ENCODE measurements at regions not wholly inside any gene's neighbourhood (a gene's known extent, or its start where the extent isn't known, plus 50 kb on each side); places are given as distances from the start of the nearest gene placed in this dataset.
A peak's percentile ranks its signal among the peaks of the same experiment; 100 is the strongest.

DNA sequence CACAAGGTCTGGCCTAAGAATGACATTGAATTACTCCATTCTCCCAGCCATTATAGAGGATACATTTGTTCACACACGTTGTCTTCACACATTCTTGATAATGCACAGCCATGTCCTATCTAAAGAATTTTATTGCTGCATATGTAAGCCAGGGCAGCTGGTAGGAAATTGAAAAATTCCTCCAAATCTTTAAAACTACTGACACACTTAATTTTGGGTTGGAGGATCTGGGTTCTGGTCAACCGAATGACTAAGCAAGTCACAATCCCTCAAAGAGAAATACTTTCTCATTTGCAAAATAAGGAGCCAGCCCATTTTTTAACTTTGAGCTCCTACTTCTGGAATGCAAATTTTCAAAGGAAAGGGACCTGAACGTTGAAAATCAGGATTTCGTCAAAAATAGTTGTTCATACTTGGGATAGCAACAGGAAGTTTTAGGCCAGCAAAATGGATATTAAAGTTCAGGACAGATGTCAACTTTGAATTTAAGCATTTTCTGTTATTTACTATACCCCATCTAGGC is 638.3 kb downstream of the NTRK3 start:
- Histone ChIP-seq H3K27ac (ENCODE audit: low read length, poor library complexity, severe bottlenecking) (no peak overlapping the region), H3K14ac (ENCODE audit: low read length in 2 of 2) (no peak overlapping the region), H3K4me2 (ENCODE audit: low read length, poor library complexity, severe bottlenecking) (no peak overlapping the region), H3K9ac (ENCODE audit: low read length) (peak overlapping the region; percentile 4), H2BK12ac (ENCODE audit: low read length in 2 of 2) (no peak overlapping the region), H3K79me1 (replicated peaks; ENCODE audit: low read length, poor library complexity, severe bottlenecking) (no peaks in the 10 kb centered on the region), H3K4me1 (ENCODE audit: control insufficient read depth, insufficient read depth, low read depth, low read length) (no peaks in the 10 kb centered on the region), H3K36me3 (ENCODE audit: control insufficient read depth in 1 of 2, insufficient read depth in 2 of 2, low read depth in 1 of 2, low read length in 2 of 2) (no peaks in the 10 kb centered on the region), H4K91ac (ENCODE audit: low read length) (no peak overlapping the region), H3K9me3 (ENCODE audit: control insufficient read depth, low read length) (no peaks in the 10 kb centered on the region), H3K4ac (ENCODE audit: low read depth in 1 of 2, low read length in 2 of 2) (no peak overlapping the region), H2AFZ (ENCODE audit: low read depth, low read length) (no peak overlapping the region), H3K18ac (ENCODE audit: low read depth in 1 of 2, low read length in 2 of 2) (no peak overlapping the region), H4K8ac (ENCODE audit: low read length) (no peak overlapping the region), H3K23ac (ENCODE audit: low read length in 2 of 2) (no peak overlapping the region), H3K27me3 (ENCODE audit: control insufficient read depth in 1 of 2, insufficient read depth in 1 of 2, low read length in 2 of 2) (no peaks in the 10 kb centered on the region), H2AK5ac (ENCODE audit: low read length, severe bottlenecking) (no peak overlapping the region), H3K4me3 (ENCODE audit: insufficient read depth in 1 of 2, low read depth in 1 of 2, low read length in 2 of 2) (no peak overlapping the region), H2BK120ac (ENCODE audit: low read depth, low read length) (no peak overlapping the region), H2BK15ac (ENCODE audit: low read depth, poor library complexity, severe bottlenecking) (no peak overlapping the region), H2BK5ac (ENCODE audit: low read depth, low read length, poor library complexity, severe bottlenecking) (no peak overlapping the region)
- DNase-seq = no peak
- 86% methylated on average over 3 of the region's 4 CpGs for WGBS

DNA sequence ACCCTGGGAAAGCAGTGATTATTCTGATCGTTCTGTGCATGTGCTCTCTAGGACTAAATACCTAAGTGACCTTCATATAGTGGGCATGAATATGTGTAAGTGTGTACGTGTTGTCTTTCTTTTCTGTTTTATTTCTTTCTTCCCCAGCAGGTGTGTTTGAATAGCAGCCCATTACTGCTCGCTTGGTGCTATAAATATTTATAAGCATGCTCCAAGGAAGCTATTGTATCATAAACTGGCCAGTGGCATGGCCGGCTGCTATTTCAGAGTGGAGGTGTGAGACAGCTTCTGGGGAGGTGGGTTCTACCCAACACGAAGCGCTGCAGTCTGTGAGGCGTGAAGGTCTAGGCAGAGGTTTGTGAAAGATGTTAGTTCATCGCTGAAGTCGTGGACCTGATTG is 641.8 kb downstream of the NTRK3 start:
- H3K4me2 ChIP-seq (ENCODE audit: low read length, poor library complexity, severe bottlenecking) = no peak overlapping the region
- H3K27me3 ChIP-seq (ENCODE audit: control insufficient read depth in 1 of 2, insufficient read depth in 1 of 2, low read length in 2 of 2) = no peaks in the 10 kb centered on the region
- no peaks in the 10 kb centered on the region for H3K79me1 ChIP-seq (replicated peaks; ENCODE audit: low read length, poor library complexity, severe bottlenecking)
- no peak overlapping the region for H3K23ac ChIP-seq (ENCODE audit: low read length in 2 of 2)
- no peak overlapping the region for H3K18ac ChIP-seq (ENCODE audit: low read depth in 1 of 2, low read length in 2 of 2)
- no peak overlapping the region for H3K14ac ChIP-seq (ENCODE audit: low read length in 2 of 2)
- H2BK15ac ChIP-seq (ENCODE audit: low read depth, poor library complexity, severe bottlenecking) = no peak overlapping the region
- no peak overlapping the region for H3K4ac ChIP-seq (ENCODE audit: low read depth in 1 of 2, low read length in 2 of 2)
- H3K27ac ChIP-seq (ENCODE audit: low read length, poor library complexity, severe bottlenecking) = no peak overlapping the region
- H2BK12ac ChIP-seq (ENCODE audit: low read length in 2 of 2) = no peak overlapping the region
- no peak overlapping the region for H2BK120ac ChIP-seq (ENCODE audit: low read depth, low read length)
- WGBS = 82% methylated on average over 8 of the region's 9 CpGs
- H2AFZ ChIP-seq (ENCODE audit: low read depth, low read length) = no peak overlapping the region
- no peaks in the 10 kb centered on the region for H3K9me3 ChIP-seq (ENCODE audit: control insufficient read depth, low read length)
- H4K8ac ChIP-seq (ENCODE audit: low read length) = no peak overlapping the region
- H4K91ac ChIP-seq (ENCODE audit: low read length) = no peak overlapping the region
- H3K36me3 ChIP-seq (ENCODE audit: control insufficient read depth in 1 of 2, insufficient read depth in 2 of 2, low read depth in 1 of 2, low read length in 2 of 2) = no peaks in the 10 kb centered on the region
- no peak overlapping the region for H2BK5ac ChIP-seq (ENCODE audit: low read depth, low read length, poor library complexity, severe bottlenecking)
- DNase-seq = no peak
- H3K4me1 ChIP-seq (ENCODE audit: control insufficient read depth, insufficient read depth, low read depth, low read length) = peaks cover 4% of the 10 kb centered on the region
- H2AK5ac ChIP-seq (ENCODE audit: low read length, severe bottlenecking) = no peak overlapping the region
- H3K9ac ChIP-seq (ENCODE audit: low read length) = no peak overlapping the region
- no peak overlapping the region for H3K4me3 ChIP-seq (ENCODE audit: insufficient read depth in 1 of 2, low read depth in 1 of 2, low read length in 2 of 2)

DNA sequence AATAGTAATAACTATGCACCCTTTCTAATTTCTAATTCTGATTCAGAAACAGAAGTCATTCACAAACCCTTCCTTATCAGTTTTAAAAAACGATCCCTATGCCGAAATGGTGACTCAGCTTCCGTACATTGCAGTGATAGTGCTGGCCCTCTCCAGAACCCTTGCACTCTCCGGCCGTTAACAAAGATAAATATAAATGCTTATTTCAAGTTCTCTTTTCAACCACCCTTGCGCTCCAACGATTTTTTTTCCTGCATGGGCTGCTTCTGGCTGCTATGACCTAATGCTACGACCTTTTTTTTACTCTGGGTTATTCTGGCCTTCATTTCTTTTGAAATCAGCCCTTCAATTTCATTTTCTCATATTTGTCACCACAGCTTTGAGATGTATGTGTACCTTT is 646.2 kb downstream of the NTRK3 start:
- Histone ChIP-seq H2BK5ac (ENCODE audit: low read depth, low read length, poor library complexity, severe bottlenecking) (no peak overlapping the region), H2AFZ (ENCODE audit: low read depth, low read length) (no peak overlapping the region), H3K27ac (ENCODE audit: low read length, poor library complexity, severe bottlenecking) (peak overlapping the region; percentile 90), H2BK12ac (ENCODE audit: low read length in 2 of 2) (no peak overlapping the region), H3K4me3 (ENCODE audit: insufficient read depth in 1 of 2, low read depth in 1 of 2, low read length in 2 of 2) (peak overlapping the region in 1 of 2 experiments; percentile 23), H3K14ac (ENCODE audit: low read length in 2 of 2) (no peak overlapping the region), H3K36me3 (ENCODE audit: control insufficient read depth in 1 of 2, insufficient read depth in 2 of 2, low read depth in 1 of 2, low read length in 2 of 2) (no peaks in the 10 kb centered on the region), H2AK5ac (ENCODE audit: low read length, severe bottlenecking) (peak overlapping the region; percentile 39), H4K91ac (ENCODE audit: low read length) (no peak overlapping the region), H4K8ac (ENCODE audit: low read length) (no peak overlapping the region), H3K79me1 (replicated peaks; ENCODE audit: low read length, poor library complexity, severe bottlenecking) (no peaks in the 10 kb centered on the region), H2BK15ac (ENCODE audit: low read depth, poor library complexity, severe bottlenecking) (no peak overlapping the region), H3K9ac (ENCODE audit: low read length) (no peak overlapping the region), H3K4ac (ENCODE audit: low read depth in 1 of 2, low read length in 2 of 2) (no peak overlapping the region), H3K23ac (ENCODE audit: low read length in 2 of 2) (no peak overlapping the region), H3K18ac (ENCODE audit: low read depth in 1 of 2, low read length in 2 of 2) (no peak overlapping the region), H3K27me3 (ENCODE audit: control insufficient read depth in 1 of 2, insufficient read depth in 1 of 2, low read length in 2 of 2) (no peaks in the 10 kb centered on the region), H2BK120ac (ENCODE audit: low read depth, low read length) (no peak overlapping the region), H3K9me3 (ENCODE audit: control insufficient read depth, low read length) (no peaks in the 10 kb centered on the region), H3K4me1 (ENCODE audit: control insufficient read depth, insufficient read depth, low read depth, low read length) (peaks cover 6% of the 10 kb centered on the region), H3K4me2 (ENCODE audit: low read length, poor library complexity, severe bottlenecking) (no peak overlapping the region)
- DNase-seq = peak; percentile 65
- WGBS = 37% methylated on average over 8 of the region's 8 CpGs

DNA sequence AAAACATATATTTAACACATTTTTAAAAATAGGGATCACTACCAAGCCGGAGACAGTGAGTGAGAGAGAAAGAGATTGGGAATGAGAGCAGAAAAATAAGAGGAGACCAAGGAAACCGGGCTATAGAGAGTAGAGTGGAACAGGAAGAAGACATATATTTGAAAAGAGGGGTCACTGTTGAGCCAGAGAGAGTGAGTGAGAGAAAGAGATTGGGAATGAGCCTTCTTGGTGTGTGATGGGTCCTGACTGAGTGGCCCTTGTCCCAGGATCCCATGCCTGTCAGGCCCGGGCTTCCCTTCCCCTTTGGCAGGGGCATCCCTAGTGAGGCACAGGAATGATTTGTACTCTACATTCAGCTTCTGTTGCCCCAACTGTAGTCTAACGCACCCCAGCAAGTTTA is 646.6 kb downstream of the NTRK3 start:
- no peak for DNase-seq
- Histone ChIP-seq H3K4me2 (ENCODE audit: low read length, poor library complexity, severe bottlenecking) (no peak overlapping the region), H3K23ac (ENCODE audit: low read length in 2 of 2) (no peak overlapping the region), H3K27ac (ENCODE audit: low read length, poor library complexity, severe bottlenecking) (peak overlapping the region; percentile 90), H3K4ac (ENCODE audit: low read depth in 1 of 2, low read length in 2 of 2) (peak overlapping the region; percentile 93 to 96), H2BK15ac (ENCODE audit: low read depth, poor library complexity, severe bottlenecking) (no peak overlapping the region), H3K4me3 (ENCODE audit: insufficient read depth in 1 of 2, low read depth in 1 of 2, low read length in 2 of 2) (peak overlapping the region in 1 of 2 experiments; percentile 23), H4K91ac (ENCODE audit: low read length) (peak overlapping the region; percentile 97), H3K4me1 (ENCODE audit: control insufficient read depth, insufficient read depth, low read depth, low read length) (peaks cover 6% of the 10 kb centered on the region), H2BK5ac (ENCODE audit: low read depth, low read length, poor library complexity, severe bottlenecking) (no peak overlapping the region), H3K14ac (ENCODE audit: low read length in 2 of 2) (peak overlapping the region in 1 of 2 experiments; percentile 68), H3K79me1 (replicated peaks; ENCODE audit: low read length, poor library complexity, severe bottlenecking) (no peaks in the 10 kb centered on the region), H3K9ac (ENCODE audit: low read length) (no peak overlapping the region), H4K8ac (ENCODE audit: low read length) (peak overlapping the region; percentile 92), H3K9me3 (ENCODE audit: control insufficient read depth, low read length) (no peaks in the 10 kb centered on the region), H3K18ac (ENCODE audit: low read depth in 1 of 2, low read length in 2 of 2) (peak overlapping the region; percentile 91 to 98), H2AK5ac (ENCODE audit: low read length, severe bottlenecking) (peak overlapping the region; percentile 86), H3K27me3 (ENCODE audit: control insufficient read depth in 1 of 2, insufficient read depth in 1 of 2, low read length in 2 of 2) (no peaks in the 10 kb centered on the region), H2BK12ac (ENCODE audit: low read length in 2 of 2) (peak overlapping the region in 1 of 2 experiments; percentile 70), H3K36me3 (ENCODE audit: control insufficient read depth in 1 of 2, insufficient read depth in 2 of 2, low read depth in 1 of 2, low read length in 2 of 2) (no peaks in the 10 kb centered on the region), H2AFZ (ENCODE audit: low read depth, low read length) (no peak overlapping the region), H2BK120ac (ENCODE audit: low read depth, low read length) (peak overlapping the region; percentile 75)
- WGBS = 62% methylated on average over 4 of the region's 4 CpGs
